GM21786 (cell line): ENCODE measurements at regions not wholly inside any gene's neighbourhood (a gene's known extent, or its start where the extent isn't known, plus 50 kb on each side); places are given as distances from the start of the nearest gene placed in this dataset.
"Not testable (repeated sequence)": the region's sequence is repeated elsewhere in the genome, so short reads cannot be mapped to it uniquely, and the experiment has no call there.

ENCODE experiments used
- ATAC-seq: cut with Tn5 transposase; IDR thresholded peaks from one replicate; pipeline ENCODE4 v1.9.1; 2021; ENCODE audit not compliant: unreplicated experiment

DNA sequence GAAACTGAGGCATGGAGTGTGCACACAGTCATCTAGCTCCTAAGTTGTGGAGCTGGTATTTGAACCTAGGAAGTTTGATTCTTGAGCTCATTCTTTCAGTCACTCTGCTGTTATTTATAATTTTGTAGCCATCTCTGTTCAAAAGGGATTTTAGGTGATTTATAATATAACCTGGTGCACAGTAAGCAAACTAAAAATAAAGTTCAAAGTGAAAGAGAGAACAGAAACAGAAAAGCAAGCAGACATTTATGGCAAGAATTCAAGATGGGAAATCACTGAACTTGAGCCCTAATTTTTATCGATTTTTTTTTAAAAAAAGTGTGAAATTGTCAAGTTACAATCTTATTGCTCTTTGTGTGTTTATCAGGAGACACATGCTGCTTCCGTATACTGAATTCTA is 71.4 kb upstream of the SLC7A14 start:
- ATAC-seq = no peak

DNA sequence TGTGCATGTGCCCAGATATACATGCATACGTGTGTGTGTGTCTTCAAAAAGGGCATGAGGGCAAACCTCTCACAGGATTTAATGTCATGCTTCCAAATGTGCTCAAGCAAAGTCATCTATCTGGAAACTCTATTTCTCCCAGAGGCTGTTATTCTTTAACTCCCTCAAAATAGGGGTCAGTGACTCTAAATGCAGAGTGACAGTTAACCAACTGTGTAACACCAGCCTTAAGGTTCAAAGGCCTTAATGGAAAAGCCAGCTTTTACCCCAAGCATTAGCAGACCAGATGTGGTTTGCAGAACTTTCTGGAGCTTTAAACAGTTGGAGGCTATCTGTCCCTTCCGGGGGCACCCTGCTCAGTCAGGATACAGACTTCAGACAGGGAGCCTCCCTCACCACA is 70.4 kb upstream of the SLC7A14 start:
- no peak for ATAC-seq

DNA sequence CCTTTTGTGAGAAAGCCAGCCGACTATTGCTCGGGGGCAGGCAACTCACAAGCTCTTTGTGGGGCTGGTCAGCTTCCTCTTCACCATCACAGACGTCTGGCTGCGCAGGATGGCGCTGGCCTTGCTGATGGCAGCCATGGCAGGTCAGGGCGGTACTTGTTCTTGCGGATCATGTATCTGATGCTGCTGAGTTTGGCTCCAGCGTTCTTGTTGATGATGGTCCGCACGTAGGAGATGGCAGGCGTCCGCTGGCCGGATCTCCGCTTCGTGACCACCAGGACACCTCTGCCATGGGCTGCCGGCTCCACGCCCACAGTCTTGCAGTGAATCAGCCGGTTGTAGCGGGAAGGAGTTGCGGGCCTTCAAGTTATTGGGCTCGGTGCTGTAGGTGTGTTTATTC is 67.9 kb upstream of the SLC7A14 start:
- no peak for ATAC-seq

DNA sequence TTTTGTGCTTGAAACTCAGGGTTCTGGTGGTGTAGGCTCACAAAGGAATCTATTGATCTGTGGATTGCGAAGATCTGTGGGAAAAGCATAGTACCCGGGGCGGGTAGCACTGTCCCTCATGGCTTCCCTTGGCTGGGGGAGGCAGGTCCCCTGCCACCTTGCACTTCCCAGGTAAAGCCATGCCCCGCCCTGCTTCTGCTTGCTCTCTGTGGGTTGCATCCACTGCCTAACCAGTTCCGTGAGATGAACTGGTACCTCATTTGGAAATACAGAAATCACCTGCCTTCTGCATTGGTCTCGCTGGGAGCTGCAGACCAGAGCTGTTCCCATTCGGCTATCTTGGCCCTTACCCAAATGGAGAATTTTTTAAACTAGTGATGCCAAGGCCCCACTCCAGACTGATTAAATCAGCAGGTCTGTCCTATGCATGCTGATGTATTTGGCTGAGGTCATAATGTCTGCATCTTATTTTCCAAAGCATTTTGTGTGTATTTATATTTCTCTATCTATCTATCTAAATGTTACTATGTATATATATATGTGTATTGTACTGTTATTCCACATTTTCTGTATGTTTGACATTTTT is 65.5 kb upstream of the SLC7A14 start:
- ATAC-seq = no peak

DNA sequence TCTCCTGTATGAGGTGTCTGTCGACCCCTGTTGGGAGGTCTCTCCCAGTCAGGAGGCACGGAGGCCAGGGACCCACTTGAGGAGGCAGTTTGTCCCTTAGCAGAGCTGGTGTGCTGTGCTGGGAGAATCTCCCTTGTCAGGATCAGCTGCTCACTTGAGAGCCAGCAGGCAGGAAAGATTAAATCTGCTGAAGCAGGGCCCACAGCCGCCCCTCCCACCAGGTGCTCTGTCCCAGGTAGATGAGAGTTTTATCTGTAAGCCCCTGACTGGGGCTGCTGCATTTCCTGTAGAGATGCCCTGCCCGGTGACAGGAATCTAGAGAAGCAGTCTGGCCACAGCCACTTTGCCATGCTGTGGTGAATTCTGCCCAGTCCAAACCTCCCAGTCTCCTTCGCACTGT is 64.7 kb upstream of the SLC7A14 start:
- not testable (repeated sequence) for ATAC-seq

GRCh38 chr3:170644711-170645110 is 58.8 kb upstream of the SLC7A14 start:
- ATAC-seq = no peak

DNA sequence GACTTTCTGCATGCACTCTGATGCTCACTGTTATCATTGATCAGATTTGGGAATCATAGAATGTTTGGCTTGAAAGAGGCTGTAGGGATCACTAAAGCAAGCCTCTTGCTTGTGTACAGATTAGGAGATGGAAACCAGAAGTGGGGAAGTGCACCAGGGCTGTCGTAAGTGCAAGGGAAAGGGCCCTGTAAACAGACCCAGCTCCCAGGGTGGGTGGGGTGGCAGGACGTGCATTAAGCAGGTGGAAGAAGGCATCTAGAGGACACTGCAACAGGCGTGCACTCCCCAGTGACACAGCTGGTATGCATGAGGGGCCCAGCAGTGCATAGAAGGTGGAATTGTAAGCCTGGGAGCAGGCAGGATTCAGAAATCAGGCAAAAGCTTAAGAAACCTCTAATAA is 58.0 kb upstream of the SLC7A14 start:
- no peak for ATAC-seq

- no peak for ATAC-seq
Measured at GRCh38 chr3:170642882-170643601, 57.2 kb upstream of the SLC7A14 start.

GRCh38 chr3:170641510-170642236 is 55.8 kb upstream of the SLC7A14 start:
- no peak for ATAC-seq

- ATAC-seq = no peak
Measured at GRCh38 chr3:170640737-170641171, 54.9 kb upstream of the SLC7A14 start.

GRCh38 chr3:170638988-170639387 is 53.1 kb upstream of the SLC7A14 start:
- ATAC-seq = no peak

DNA sequence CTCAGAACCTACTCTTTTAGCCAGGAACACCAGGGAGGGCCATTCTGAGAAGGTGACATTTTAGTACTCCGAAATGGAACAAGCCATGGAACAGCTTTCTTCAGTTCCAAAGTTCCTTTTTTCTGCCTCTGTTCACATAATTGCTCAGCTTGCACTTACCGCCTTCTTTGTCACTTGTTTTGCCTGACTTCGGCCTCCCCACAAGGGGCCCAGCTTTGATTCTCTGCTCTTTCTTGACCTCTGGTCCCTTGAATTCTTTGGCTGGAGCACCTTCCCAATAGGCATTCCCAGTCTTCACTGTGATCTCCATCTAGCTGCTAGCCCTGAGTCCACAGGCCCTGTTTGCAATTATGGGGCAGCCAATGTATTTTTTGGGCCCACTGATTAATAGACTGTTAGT is 51.4 kb upstream of the SLC7A14 start:
- ATAC-seq = no peak

DNA sequence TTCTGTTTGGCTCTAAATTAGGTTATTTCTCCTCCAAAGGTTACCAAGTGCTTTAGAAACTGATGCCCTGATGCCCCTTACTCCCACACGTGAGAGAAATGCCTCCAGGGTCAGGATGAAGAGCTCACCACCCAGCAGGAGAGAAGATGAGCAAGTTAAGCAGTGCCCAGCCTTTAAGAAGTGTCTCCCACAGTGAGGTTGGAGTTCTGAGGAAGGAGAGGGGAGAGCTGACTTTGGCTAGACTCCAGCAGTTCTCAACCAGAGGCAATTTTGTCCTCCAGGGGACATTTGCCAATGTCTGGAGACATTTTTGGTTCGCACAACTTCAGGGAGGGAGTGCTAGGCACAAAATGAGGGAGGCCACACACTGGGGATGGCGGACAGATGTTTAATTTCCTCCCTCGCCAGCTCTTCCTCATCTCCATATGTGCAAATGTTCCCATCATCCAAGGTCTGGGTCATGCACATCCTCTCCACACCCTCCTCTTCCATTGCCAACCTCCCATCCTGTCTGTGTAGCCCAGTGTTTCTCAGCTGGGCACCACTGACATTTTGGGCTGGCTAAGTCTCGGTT is 50.6 kb upstream of the SLC7A14 start:
- ATAC-seq = no peak
